ENCODE measurements at regions not wholly inside any gene's neighbourhood (a gene's known extent, or its start where the extent isn't known, plus 50 kb on each side); places are given as distances from the start of the nearest gene placed in this dataset.
"Not testable (repeated sequence)": the region's sequence is repeated elsewhere in the genome, so short reads cannot be mapped to it uniquely, and the experiment has no call there.

- no peak for TF ChIP-seq CDX4 (CRISPR knock-in tag; IDR thresholded peaks at IDR 0.05; ENCODE audit: borderline replicate concordance)
- ATAC-seq (no peak), DNase-seq (ENCODE audit: low spot score) (no peak)
- ChIA-PET POLR2A (no interaction called here), CTCF (interaction anchor here (0.9 kb wide), 1 partner anchor 20 kb away, joined by 3 read pairs; no protein-coding TSS in a partner anchor)
- no peaks in the 10 kb centered on the region for H3K36me3 Mint-ChIP-seq
- no peaks in the 10 kb centered on the region for H3K27me3 Mint-ChIP-seq (ENCODE audit: low read depth)
- no peaks in the 10 kb centered on the region for H3K4me1 Mint-ChIP-seq
- H3K27ac Mint-ChIP-seq: no peak overlapping the region
- H3K9me3 Mint-ChIP-seq: no peaks in the 10 kb centered on the region
- H3K4me3 Mint-ChIP-seq: no peak overlapping the region
Measured at GRCh38 chr3:193148688-193149473, 92.1 kb upstream of the PLAAT1 start.

- TF ChIP-seq PREB (CRISPR knock-in tag; IDR thresholded peaks at IDR 0.05; ENCODE audit: borderline replicate concordance) (no peak), ETV6 (CRISPR knock-in tag; IDR thresholded peaks at IDR 0.05) (no peak), ARID4B (CRISPR knock-in tag; IDR thresholded peaks at IDR 0.05; ENCODE audit: borderline replicate concordance) (no peak), CREB1 (CRISPR knock-in tag; IDR thresholded peaks at IDR 0.05) (no peak)
- ChIA-PET CTCF (no interaction called here), POLR2A (no interaction called here)
- Mint-ChIP-seq H3K4me1 (no peaks in the 10 kb centered on the region), H3K4me3 (no peak overlapping the region), H3K9me3 (no peaks in the 10 kb centered on the region), H3K27ac (no peak overlapping the region), H3K27me3 (ENCODE audit: low read depth) (no peaks in the 10 kb centered on the region), H3K36me3 (no peaks in the 10 kb centered on the region)
- ATAC-seq (no peak), DNase-seq (ENCODE audit: low spot score) (no peak)
Measured at GRCh38 chr3:193149998-193150397, 91.0 kb upstream of the PLAAT1 start.

- CTCF ChIA-PET; H3K4me3 Mint-ChIP-seq; DNase-seq (ENCODE audit: low spot score); POLR2A ChIA-PET; H3K36me3 Mint-ChIP-seq; H3K9me3 Mint-ChIP-seq; H3K4me1 Mint-ChIP-seq; ATAC-seq; H3K27me3 Mint-ChIP-seq (ENCODE audit: low read depth); H3K27ac Mint-ChIP-seq: not testable (repeated sequence)
Measured at GRCh38 chr3:193155044-193155781, 85.8 kb upstream of the PLAAT1 start.

GRCh38 chr3:193157051-193157450, 84.0 kb upstream of the PLAAT1 start:
- ATAC-seq (no peak), DNase-seq (ENCODE audit: low spot score) (no peak)
- no peaks in the 10 kb centered on the region for H3K27me3 Mint-ChIP-seq (ENCODE audit: low read depth)
- no peak overlapping the region for H3K4me3 Mint-ChIP-seq
- H3K36me3 Mint-ChIP-seq: no peaks in the 10 kb centered on the region
- no peak for TF ChIP-seq MYBL2 (CRISPR knock-in tag; IDR thresholded peaks at IDR 0.05)
- TF ChIP-seq USF2 (CRISPR knock-in tag; IDR thresholded peaks at IDR 0.05): no peak
- TF ChIP-seq MXD4 (CRISPR knock-in tag; IDR thresholded peaks at IDR 0.05; ENCODE audit: borderline replicate concordance): no peak
- no peak for TF ChIP-seq GRHL2 (CRISPR knock-in tag; IDR thresholded peaks at IDR 0.05; ENCODE audit: insufficient replicate concordance, severe bottlenecking)
- no peak for TF ChIP-seq FOXJ3 (CRISPR knock-in tag; IDR thresholded peaks at IDR 0.05; ENCODE audit: borderline replicate concordance)
- no peak for TF ChIP-seq FOXK1 (CRISPR knock-in tag; IDR thresholded peaks at IDR 0.05)
- no peak for TF ChIP-seq MLX (CRISPR knock-in tag; IDR thresholded peaks at IDR 0.05)
- TF ChIP-seq ZNF138 (CRISPR knock-in tag; conservative IDR thresholded peaks at IDR 0.05): no peak
- no peaks in the 10 kb centered on the region for H3K9me3 Mint-ChIP-seq
- no peaks in the 10 kb centered on the region for H3K4me1 Mint-ChIP-seq
- POLR2A ChIA-PET: no interaction called here
- CTCF ChIA-PET: no interaction called here
- H3K27ac Mint-ChIP-seq: no peak overlapping the region
